ENCODE measurements at regions not wholly inside any gene's neighbourhood (a gene's known extent, or its start where the extent isn't known, plus 50 kb on each side); places are given as distances from the start of the nearest gene placed in this dataset.

GRCh38 chr14:36408388-36408787, 88.0 kb upstream of the MBIP start:
- ChIA-PET POLR2A (no interaction called here), CTCF (interaction anchor here (0.7 kb wide), 1 partner anchor 92 kb away, joined by 4 read pairs; no protein-coding TSS in a partner anchor)
- peaks cover 10% of the 10 kb centered on the region for H3K27me3 Mint-ChIP-seq
- no peaks in the 10 kb centered on the region for H3K36me3 Mint-ChIP-seq (ENCODE audit: low read depth)
- no peak overlapping the region for H3K27ac Mint-ChIP-seq
- DNase-seq: no peak
- no peaks in the 10 kb centered on the region for H3K4me1 Mint-ChIP-seq
- intact Hi-C loops (cut with DNase I, micrococcal nuclease): no loop called here
- ATAC-seq: no peak
- H3K9me3 Mint-ChIP-seq (ENCODE audit: low read depth): peaks cover 4% of the 10 kb centered on the region
- no peak overlapping the region for H3K4me3 Mint-ChIP-seq

GRCh38 chr14:36405589-36406274, 85.3 kb upstream of the MBIP start:
- ATAC-seq (no peak), DNase-seq (no peak)
- intact Hi-C loops (cut with DNase I, micrococcal nuclease): no loop called here
- Mint-ChIP-seq H3K4me3 (no peak overlapping the region), H3K9me3 (ENCODE audit: low read depth) (no peaks in the 10 kb centered on the region), H3K36me3 (ENCODE audit: low read depth) (no peaks in the 10 kb centered on the region), H3K27ac (no peak overlapping the region), H3K4me1 (no peaks in the 10 kb centered on the region), H3K27me3 (peaks cover 10% of the 10 kb centered on the region)
- CTCF ChIA-PET: interaction anchor here (1.0 to 1.2 kb wide), 2 partner anchors 19 to 336 kb away, joined by 3 to 4 read pairs; no protein-coding TSS in a partner anchor
- POLR2A ChIA-PET: interaction anchor here (0.6 kb wide), 1 partner anchor 161 kb away, joined by 3 read pairs; no protein-coding TSS in a partner anchor

- H3K9me3 Mint-ChIP-seq (ENCODE audit: low read depth): no peaks in the 10 kb centered on the region
- H3K4me3 Mint-ChIP-seq: no peak overlapping the region
- CTCF ChIA-PET: no interaction called here
- peaks cover 12% of the 10 kb centered on the region for H3K27me3 Mint-ChIP-seq
- no peaks in the 10 kb centered on the region for H3K36me3 Mint-ChIP-seq (ENCODE audit: low read depth)
- no peaks in the 10 kb centered on the region for H3K4me1 Mint-ChIP-seq
- intact Hi-C loops (cut with DNase I, micrococcal nuclease): no loop called here
- POLR2A ChIA-PET: no interaction called here
- ATAC-seq: no peak
- H3K27ac Mint-ChIP-seq: no peak overlapping the region
- no peak for DNase-seq
Measured at GRCh38 chr14:36402867-36403266, 82.4 kb upstream of the MBIP start.

GRCh38 chr14:36398463-36399291, 78.2 kb upstream of the MBIP start:
- Mint-ChIP-seq H3K4me3 (no peak overlapping the region), H3K9me3 (ENCODE audit: low read depth) (no peaks in the 10 kb centered on the region), H3K36me3 (ENCODE audit: low read depth) (no peaks in the 10 kb centered on the region), H3K27ac (no peak overlapping the region), H3K27me3 (peaks cover 1% of the 10 kb centered on the region), H3K4me1 (no peaks in the 10 kb centered on the region)
- ChIA-PET CTCF (interaction anchor here (0.6 to 1.1 kb wide), 2 partner anchors 25 to 437 kb away, joined by 3 read pairs; no protein-coding TSS in a partner anchor), POLR2A (no interaction called here)
- intact Hi-C loops (cut with DNase I, micrococcal nuclease): no loop called here
- no peak for DNase-seq
- ATAC-seq: no peak

GRCh38 chr14:36397357-36397756, 76.9 kb upstream of the MBIP start:
- H3K4me3 Mint-ChIP-seq: no peak overlapping the region
- no peak overlapping the region for H3K27ac Mint-ChIP-seq
- DNase-seq: no peak
- ChIA-PET CTCF (interaction anchor here (1.1 kb wide), 1 partner anchor 23 kb away, joined by 3 read pairs; no protein-coding TSS in a partner anchor), POLR2A (no interaction called here)
- no peaks in the 10 kb centered on the region for H3K9me3 Mint-ChIP-seq (ENCODE audit: low read depth)
- H3K4me1 Mint-ChIP-seq: no peaks in the 10 kb centered on the region
- H3K36me3 Mint-ChIP-seq (ENCODE audit: low read depth): no peaks in the 10 kb centered on the region
- peaks cover 1% of the 10 kb centered on the region for H3K27me3 Mint-ChIP-seq
- no peak for ATAC-seq
- intact Hi-C loops (cut with DNase I, micrococcal nuclease): no loop called here

GRCh38 chr14:36396798-36397197, 76.4 kb upstream of the MBIP start:
- H3K36me3 Mint-ChIP-seq (ENCODE audit: low read depth): no peaks in the 10 kb centered on the region
- ChIA-PET CTCF (no interaction called here), POLR2A (no interaction called here)
- no peak overlapping the region for H3K27ac Mint-ChIP-seq
- no peaks in the 10 kb centered on the region for H3K4me1 Mint-ChIP-seq
- intact Hi-C loops (cut with DNase I, micrococcal nuclease): no loop called here
- H3K4me3 Mint-ChIP-seq: no peak overlapping the region
- ATAC-seq (no peak), DNase-seq (no peak)
- H3K27me3 Mint-ChIP-seq: peaks cover 1% of the 10 kb centered on the region
- no peaks in the 10 kb centered on the region for H3K9me3 Mint-ChIP-seq (ENCODE audit: low read depth)

GRCh38 chr14:36394593-36394992, 74.2 kb upstream of the MBIP start:
- ChIA-PET CTCF (interaction anchor here (0.6 to 0.8 kb wide), 2 partner anchors 16 to 21 kb away, joined by 3 to 5 read pairs; no protein-coding TSS in a partner anchor), POLR2A (no interaction called here)
- no peaks in the 10 kb centered on the region for H3K4me1 Mint-ChIP-seq
- H3K36me3 Mint-ChIP-seq (ENCODE audit: low read depth): no peaks in the 10 kb centered on the region
- intact Hi-C loops (cut with DNase I, micrococcal nuclease): no loop called here
- no peak for DNase-seq
- no peak overlapping the region for H3K27ac Mint-ChIP-seq
- peaks cover 7% of the 10 kb centered on the region for H3K27me3 Mint-ChIP-seq
- H3K4me3 Mint-ChIP-seq: no peak overlapping the region
- H3K9me3 Mint-ChIP-seq (ENCODE audit: low read depth): no peaks in the 10 kb centered on the region
- ATAC-seq: no peak

GRCh38 chr14:36390718-36391117, 70.3 kb upstream of the MBIP start:
- no peaks in the 10 kb centered on the region for H3K4me1 Mint-ChIP-seq
- no peak overlapping the region for H3K4me3 Mint-ChIP-seq
- ATAC-seq (no peak), DNase-seq (no peak)
- no peaks in the 10 kb centered on the region for H3K9me3 Mint-ChIP-seq (ENCODE audit: low read depth)
- peaks cover 7% of the 10 kb centered on the region for H3K27me3 Mint-ChIP-seq
- POLR2A ChIA-PET: interaction anchor here (0.7 kb wide), 1 partner anchor 1097 kb away, joined by 4 read pairs; no protein-coding TSS in a partner anchor
- no peaks in the 10 kb centered on the region for H3K36me3 Mint-ChIP-seq (ENCODE audit: low read depth)
- H3K27ac Mint-ChIP-seq: no peak overlapping the region
- intact Hi-C loops (cut with DNase I, micrococcal nuclease): no loop called here
- CTCF ChIA-PET: no interaction called here

GRCh38 chr14:36383767-36384431, 63.5 kb upstream of the MBIP start:
- no peaks in the 10 kb centered on the region for H3K4me1 Mint-ChIP-seq
- CTCF ChIA-PET: interaction anchor here (2.3 kb wide), 1 partner anchor 10 kb away, joined by 8 read pairs; no protein-coding TSS in a partner anchor
- no peak overlapping the region for H3K4me3 Mint-ChIP-seq
- peaks cover 6% of the 10 kb centered on the region for H3K27me3 Mint-ChIP-seq
- H3K36me3 Mint-ChIP-seq (ENCODE audit: low read depth): no peaks in the 10 kb centered on the region
- intact Hi-C loops (cut with DNase I, micrococcal nuclease): no loop called here
- POLR2A ChIA-PET: no interaction called here
- H3K27ac Mint-ChIP-seq: no peak overlapping the region
- DNase-seq: no peak
- no peaks in the 10 kb centered on the region for H3K9me3 Mint-ChIP-seq (ENCODE audit: low read depth)
- no peak for ATAC-seq

GRCh38 chr14:36373982-36374673, 53.7 kb upstream of the MBIP start:
- Mint-ChIP-seq H3K27ac (no peak overlapping the region), H3K9me3 (ENCODE audit: low read depth) (no peaks in the 10 kb centered on the region), H3K4me3 (no peak overlapping the region), H3K4me1 (no peaks in the 10 kb centered on the region), H3K27me3 (peaks cover 5% of the 10 kb centered on the region), H3K36me3 (ENCODE audit: low read depth) (no peaks in the 10 kb centered on the region)
- ATAC-seq (peak; percentile 84), DNase-seq (peak; percentile 84)
- POLR2A ChIA-PET: interaction anchor here (0.7 to 0.8 kb wide), 2 partner anchors 59 to 303 kb away, joined by 3 to 5 read pairs; no protein-coding TSS in a partner anchor
- CTCF ChIA-PET: interaction anchor here (0.6 to 4.3 kb wide), 38 partner anchors 8 to 744 kb away, joined by 3 to 48 read pairs (median 4); partner anchors contain the start of gene MBIP
- intact Hi-C loops (cut with DNase I, micrococcal nuclease): loop anchor here (1.0 to 10.0 kb wide), 8 partner anchors 133 to 492 kb away; no protein-coding TSS in a partner anchor

Measured in activated CD4-positive, alpha-beta T cell treated with anti-CD3 and anti-CD28 coated beads for 36 hours (primary cell).